K562 (cell line): ENCODE measurements at regions not wholly inside any gene's neighbourhood (a gene's known extent, or its start where the extent isn't known, plus 50 kb on each side); places are given as distances from the start of the nearest gene placed in this dataset.

ENCODE experiments used
- ATAC-seq: fragments of 200-7000 bp; cut with Tn5 transposase; 3 replicates; pipeline ENCODE4 v1.9.1; 2020; ENCODE audit warnings: moderate library complexity
- BruUV-seq: library from RNA; stranded (reverse); fragments of 400-500 nt; replicated peaks from 2 replicates; lab custom pipeline; 2021; lab: Mats Ljungman, UMichigan
- CTCF ChIA-PET: fragments of 300-600 bp; formaldehyde crosslinking; extraction: SDS; loops from one replicate; lab custom pipeline; 2021; ENCODE audit warnings: low intra/inter-chr PET ratio; lab: Yijun Ruan, JAX
- POLR2A ChIA-PET: fragments of 300-600, 350-650 bp; sonication (Branson Sonifier 250); formaldehyde crosslinking; extraction: SDS; loops from one replicate; lab custom pipeline; 2021; ENCODE audit warnings: antibody characterized with exemption, inconsistent platforms; lab: Yijun Ruan, JAX
- DNase-seq, 4 experiments: peaks; one replicate each; pipeline versions ENCODE4 v3.0.0 to v3.0.0-alpha.2; 2011 to 2018; ENCODE audit warnings: low spot score in 3 of 4, mixed read lengths in 3 of 4; ENCODE audit errors: extremely low read depth in 1 of 4
- FAIRE-seq: peaks from 2 replicates; lab custom pipeline; 2011; peaks lifted over from hg19 to GRCh38; lab: Jason Lieb, UNC
- H2AFZ ChIP-seq: 2 replicates; pipeline ENCODE4 v1.6.0; 2011; ENCODE audit warnings: low read depth, low read length, control low read depth, inconsistent platforms
- H3K27ac ChIP-seq: fragments of 200-600 bp; 3 replicates; pipeline ENCODE4 v1.8.0; 2011; ENCODE audit warnings: low read depth, mild to moderate bottlenecking, control low read depth, inconsistent platforms, low read length, moderate library complexity, mixed read lengths; ENCODE audit errors: extremely low read depth
- H3K27me3 ChIP-seq, 2 experiments: fragments of 300-600 bp in 1 of 2; 2 replicates in 1 of 2; 3 replicates in 1 of 2; pipeline versions ENCODE4 v1.6.0 to v1.8.0; 2011; ENCODE audit warnings: inconsistent platforms in 2 of 2, low read length in 2 of 2, mild to moderate bottlenecking in 1 of 2, mixed read lengths in 1 of 2, moderate library complexity in 1 of 2; ENCODE audit not compliant: control insufficient read depth in 2 of 2, insufficient read depth in 2 of 2
- H3K36me3 ChIP-seq: fragments of 300-600 bp; 3 replicates; pipeline ENCODE4 v1.8.0; 2011; ENCODE audit warnings: mild to moderate bottlenecking, low read length, inconsistent platforms; ENCODE audit not compliant: control insufficient read depth, insufficient read depth
- H3K4me1 ChIP-seq, 2 experiments: fragments of 200-600 bp in 1 of 2; replicated peaks in 1 of 2; 2 replicates in 1 of 2; 3 replicates in 1 of 2; pipeline versions ENCODE4 v1.5.1 to v1.8.0; 2011; ENCODE audit warnings: inconsistent platforms in 2 of 2, low read length in 2 of 2, mild to moderate bottlenecking in 1 of 2, mixed read lengths in 1 of 2, moderate library complexity in 1 of 2; ENCODE audit not compliant: control insufficient read depth in 2 of 2, insufficient read depth in 2 of 2
- H3K4me2 ChIP-seq: 2 replicates; pipeline ENCODE4 v1.6.1; 2011; ENCODE audit warnings: low read length, control low read depth, inconsistent platforms, mixed read lengths; ENCODE audit not compliant: insufficient read depth
- H3K4me3 ChIP-seq: fragments of 200-600 bp; sonication (generic), shearing (Covaris generic); 2 replicates; pipeline ENCODE4 v1.5.1; 2016; ENCODE audit warnings: control low read depth, inconsistent platforms
- H3K79me2 ChIP-seq: fragments of 200-600 bp; 3 replicates; pipeline ENCODE4 v1.8.0; 2011; ENCODE audit warnings: low read length, inconsistent platforms; ENCODE audit not compliant: control insufficient read depth, insufficient read depth
- H3K9ac ChIP-seq, 2 experiments: 2 replicates each; pipeline versions ENCODE4 v1.6.0 to v1.6.1; 2011; ENCODE audit warnings: low read depth in 2 of 2, low read length in 2 of 2, control low read depth in 1 of 2, inconsistent platforms in 1 of 2, mild to moderate bottlenecking in 1 of 2, mixed read lengths in 1 of 2; ENCODE audit not compliant: insufficient read depth in 1 of 2
- H3K9me1 ChIP-seq: one replicate; pipeline ENCODE4 v1.6.0; 2011; ENCODE audit warnings: inconsistent platforms, mild to moderate bottlenecking, low read length, moderate library complexity; ENCODE audit not compliant: control insufficient read depth, insufficient read depth
- H3K9me3 ChIP-seq: replicated peaks from 2 replicates; pipeline ENCODE4 v1.5.1; 2011; ENCODE audit warnings: low read depth, low read length, inconsistent platforms; ENCODE audit not compliant: control insufficient read depth, insufficient read depth
- H4K20me1 ChIP-seq: replicated peaks from 2 replicates; pipeline ENCODE4 v1.6.1; 2011; ENCODE audit warnings: low read length, inconsistent platforms, mixed read lengths; ENCODE audit not compliant: control insufficient read depth, insufficient read depth
- NFATC3 ChIP-seq: fragments of 450-650 bp; IDR thresholded peaks from 2 replicates; pipeline ENCODE4 v1.6.1; 2017; ENCODE audit warnings: mild to moderate bottlenecking
- RCOR1 ChIP-seq, 2 experiments: IDR thresholded peaks; 2 replicates each; pipeline ENCODE4 v1.6.1; 2012; ENCODE audit warnings: low read depth in 2 of 2, low read length in 2 of 2, borderline replicate concordance in 1 of 2, improper control_type of control experiment in 1 of 2
- STAG1 ChIP-seq: sonication (generic); formaldehyde crosslinking; IDR thresholded peaks from 2 replicates; pipeline ENCODE4 v1.5.0; 2020; ENCODE audit warnings: missing genetic modification reagents, borderline replicate concordance
- ZBTB7A ChIP-seq: IDR thresholded peaks from 2 replicates; pipeline ENCODE4 v1.6.1; 2011; ENCODE audit warnings: low read depth, mild to moderate bottlenecking, low read length, moderate library complexity, borderline replicate concordance; ENCODE audit not compliant: control insufficient read depth
- ZNF232 ChIP-seq: sonication (generic); formaldehyde crosslinking; IDR thresholded peaks from 2 replicates; pipeline ENCODE4 v1.8.0; 2022; ENCODE audit warnings: mild to moderate bottlenecking, missing genetic modification reagents
- WGBS: fragments of 100-300 bp; shearing (Covaris generic); methylation state at CpG from one replicate; pipeline ENCODE4 v1.1.6; 2016; ENCODE audit warnings: low coverage, mixed read lengths; ENCODE audit not compliant: insufficient coverage; ENCODE audit errors: missing lambda C conversion rate; 5-methylcytosine and 5-hydroxymethylcytosine counted together
- in situ Hi-C: fragments of 300-500 bp; cut with MboI; formaldehyde crosslinking; loops from 4 replicates; pipeline ENCODE4 v1.15.0; 2018; ENCODE audit warnings: inconsistent platforms, mixed read lengths
- intact Hi-C: fragments of 100-400 bp; cut with micrococcal nuclease; formaldehyde crosslinking; loops from 2 replicates; pipeline ENCODE4 v1.14.2; 2022
- TF ChIP-seq, protein P1 (sequence below): sonication (generic); formaldehyde crosslinking; IDR thresholded peaks from 2 replicates; pipeline ENCODE4 v1.8.1; 2023; ENCODE audit warnings: mild to moderate bottlenecking, missing genetic modification reagents
- TF ChIP-seq, protein P2 (sequence below): fragments of 450-650 bp; IDR thresholded peaks from 2 replicates; pipeline ENCODE4 v1.6.1; 2016; ENCODE audit warnings: mild to moderate bottlenecking, moderate library complexity
- TF ChIP-seq, protein P3 (sequence below): sonication (generic); formaldehyde crosslinking; IDR thresholded peaks from 2 replicates; pipeline ENCODE4 v1.9.0; 2022; ENCODE audit warnings: mild to moderate bottlenecking, missing genetic modification reagents

DNA sequence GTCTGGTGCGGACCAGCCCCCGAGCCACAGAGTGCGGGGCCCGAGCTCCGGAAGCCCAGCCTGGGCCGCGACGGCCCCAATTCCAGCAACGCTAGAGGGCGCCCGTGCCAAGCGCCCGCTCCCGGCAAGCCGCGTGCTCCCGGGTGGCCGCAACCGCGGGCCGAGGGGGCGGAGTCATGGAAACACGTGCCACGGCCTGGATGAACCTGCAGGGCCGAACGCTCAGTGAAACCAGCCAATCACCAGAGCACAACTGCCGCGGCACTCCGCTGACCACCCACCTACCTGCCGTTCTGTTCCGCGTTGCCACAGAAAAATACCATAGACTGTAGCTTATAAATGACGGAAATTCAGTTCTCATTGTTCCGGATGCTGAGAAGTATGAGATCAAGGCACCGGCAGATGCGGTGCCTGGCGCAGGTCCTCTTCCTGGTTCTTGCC, 85.7 kb upstream of the FOXC1 start:
- Histone ChIP-seq H4K20me1 (0 out of 2 replicates have a peak, but pooled peaks cover 3% of the 10 kb centered on the region), H3K4me2 (peak overlapping the region; percentile 29; the same call in 1 of the 2 replicates), H3K27me3 (peaks cover 8 to 59% of the 10 kb centered on the region in 2 experiments), H3K4me3 (no peak overlapping the region), H3K4me1 (peaks cover 0 to 8% of the 10 kb centered on the region in 2 experiments; a peak in 2 of 5 replicates), H3K9ac (no peak overlapping the region), H3K9me3 (no peaks in the 10 kb centered on the region), H3K79me2 (no peaks in the 10 kb centered on the region), H2AFZ (peak overlapping the region; percentile 70), H3K9me1 (no peaks in the 10 kb centered on the region), H3K36me3 (no peaks in the 10 kb centered on the region), H3K27ac (no peak overlapping the region)
- POLR2A ChIA-PET: interaction anchor here (0.5 to 0.8 kb wide), 2 partner anchors 15 to 25 kb away, joined by 3 read pairs; no protein-coding TSS in a partner anchor
- no TSS peak for BruUV-seq
- DNase-seq (peak; percentile 76 to 91 (median 86)), FAIRE-seq (peak; percentile 49), ATAC-seq (peak; percentile 97)
- intact Hi-C loops (no loop called here), in situ Hi-C loops (no loop called here)
- WGBS: 23% methylated on average over 37 of the region's 37 CpGs
- CTCF ChIA-PET: interaction anchor here (0.6 kb wide), 1 partner anchor 72 kb away, joined by 3 read pairs; no protein-coding TSS in a partner anchor
- TF ChIP-seq STAG1 (peak; percentile 48; the same call in 1 of the 2 replicates), NFATC3 (no peak), ZNF232 (CRISPR knock-in tag) (0 out of 2 replicates have a peak, but pooled peaks have one; percentile 46), RCOR1 (IDR thresholded peaks at IDR 0.05; ENCODE audit: borderline replicate concordance in 1 of 2, low read depth in 2 of 2, low read length in 2 of 2) (0 out of 4 replicates have a peak, but pooled peaks of 1 of the 2 experiments have one; percentile 16), ZBTB7A (peak; percentile 48; the same call in 1 of the 2 replicates)
- TF ChIP-seq, protein P1, sequence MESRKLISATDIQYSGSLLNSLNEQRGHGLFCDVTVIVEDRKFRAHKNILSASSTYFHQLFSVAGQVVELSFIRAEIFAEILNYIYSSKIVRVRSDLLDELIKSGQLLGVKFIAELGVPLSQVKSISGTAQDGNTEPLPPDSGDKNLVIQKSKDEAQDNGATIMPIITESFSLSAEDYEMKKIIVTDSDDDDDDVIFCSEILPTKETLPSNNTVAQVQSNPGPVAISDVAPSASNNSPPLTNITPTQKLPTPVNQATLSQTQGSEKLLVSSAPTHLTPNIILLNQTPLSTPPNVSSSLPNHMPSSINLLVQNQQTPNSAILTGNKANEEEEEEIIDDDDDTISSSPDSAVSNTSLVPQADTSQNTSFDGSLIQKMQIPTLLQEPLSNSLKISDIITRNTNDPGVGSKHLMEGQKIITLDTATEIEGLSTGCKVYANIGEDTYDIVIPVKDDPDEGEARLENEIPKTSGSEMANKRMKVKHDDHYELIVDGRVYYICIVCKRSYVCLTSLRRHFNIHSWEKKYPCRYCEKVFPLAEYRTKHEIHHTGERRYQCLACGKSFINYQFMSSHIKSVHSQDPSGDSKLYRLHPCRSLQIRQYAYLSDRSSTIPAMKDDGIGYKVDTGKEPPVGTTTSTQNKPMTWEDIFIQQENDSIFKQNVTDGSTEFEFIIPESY (CRISPR knock-in tag): peak; percentile 69
- TF ChIP-seq, protein P2, sequence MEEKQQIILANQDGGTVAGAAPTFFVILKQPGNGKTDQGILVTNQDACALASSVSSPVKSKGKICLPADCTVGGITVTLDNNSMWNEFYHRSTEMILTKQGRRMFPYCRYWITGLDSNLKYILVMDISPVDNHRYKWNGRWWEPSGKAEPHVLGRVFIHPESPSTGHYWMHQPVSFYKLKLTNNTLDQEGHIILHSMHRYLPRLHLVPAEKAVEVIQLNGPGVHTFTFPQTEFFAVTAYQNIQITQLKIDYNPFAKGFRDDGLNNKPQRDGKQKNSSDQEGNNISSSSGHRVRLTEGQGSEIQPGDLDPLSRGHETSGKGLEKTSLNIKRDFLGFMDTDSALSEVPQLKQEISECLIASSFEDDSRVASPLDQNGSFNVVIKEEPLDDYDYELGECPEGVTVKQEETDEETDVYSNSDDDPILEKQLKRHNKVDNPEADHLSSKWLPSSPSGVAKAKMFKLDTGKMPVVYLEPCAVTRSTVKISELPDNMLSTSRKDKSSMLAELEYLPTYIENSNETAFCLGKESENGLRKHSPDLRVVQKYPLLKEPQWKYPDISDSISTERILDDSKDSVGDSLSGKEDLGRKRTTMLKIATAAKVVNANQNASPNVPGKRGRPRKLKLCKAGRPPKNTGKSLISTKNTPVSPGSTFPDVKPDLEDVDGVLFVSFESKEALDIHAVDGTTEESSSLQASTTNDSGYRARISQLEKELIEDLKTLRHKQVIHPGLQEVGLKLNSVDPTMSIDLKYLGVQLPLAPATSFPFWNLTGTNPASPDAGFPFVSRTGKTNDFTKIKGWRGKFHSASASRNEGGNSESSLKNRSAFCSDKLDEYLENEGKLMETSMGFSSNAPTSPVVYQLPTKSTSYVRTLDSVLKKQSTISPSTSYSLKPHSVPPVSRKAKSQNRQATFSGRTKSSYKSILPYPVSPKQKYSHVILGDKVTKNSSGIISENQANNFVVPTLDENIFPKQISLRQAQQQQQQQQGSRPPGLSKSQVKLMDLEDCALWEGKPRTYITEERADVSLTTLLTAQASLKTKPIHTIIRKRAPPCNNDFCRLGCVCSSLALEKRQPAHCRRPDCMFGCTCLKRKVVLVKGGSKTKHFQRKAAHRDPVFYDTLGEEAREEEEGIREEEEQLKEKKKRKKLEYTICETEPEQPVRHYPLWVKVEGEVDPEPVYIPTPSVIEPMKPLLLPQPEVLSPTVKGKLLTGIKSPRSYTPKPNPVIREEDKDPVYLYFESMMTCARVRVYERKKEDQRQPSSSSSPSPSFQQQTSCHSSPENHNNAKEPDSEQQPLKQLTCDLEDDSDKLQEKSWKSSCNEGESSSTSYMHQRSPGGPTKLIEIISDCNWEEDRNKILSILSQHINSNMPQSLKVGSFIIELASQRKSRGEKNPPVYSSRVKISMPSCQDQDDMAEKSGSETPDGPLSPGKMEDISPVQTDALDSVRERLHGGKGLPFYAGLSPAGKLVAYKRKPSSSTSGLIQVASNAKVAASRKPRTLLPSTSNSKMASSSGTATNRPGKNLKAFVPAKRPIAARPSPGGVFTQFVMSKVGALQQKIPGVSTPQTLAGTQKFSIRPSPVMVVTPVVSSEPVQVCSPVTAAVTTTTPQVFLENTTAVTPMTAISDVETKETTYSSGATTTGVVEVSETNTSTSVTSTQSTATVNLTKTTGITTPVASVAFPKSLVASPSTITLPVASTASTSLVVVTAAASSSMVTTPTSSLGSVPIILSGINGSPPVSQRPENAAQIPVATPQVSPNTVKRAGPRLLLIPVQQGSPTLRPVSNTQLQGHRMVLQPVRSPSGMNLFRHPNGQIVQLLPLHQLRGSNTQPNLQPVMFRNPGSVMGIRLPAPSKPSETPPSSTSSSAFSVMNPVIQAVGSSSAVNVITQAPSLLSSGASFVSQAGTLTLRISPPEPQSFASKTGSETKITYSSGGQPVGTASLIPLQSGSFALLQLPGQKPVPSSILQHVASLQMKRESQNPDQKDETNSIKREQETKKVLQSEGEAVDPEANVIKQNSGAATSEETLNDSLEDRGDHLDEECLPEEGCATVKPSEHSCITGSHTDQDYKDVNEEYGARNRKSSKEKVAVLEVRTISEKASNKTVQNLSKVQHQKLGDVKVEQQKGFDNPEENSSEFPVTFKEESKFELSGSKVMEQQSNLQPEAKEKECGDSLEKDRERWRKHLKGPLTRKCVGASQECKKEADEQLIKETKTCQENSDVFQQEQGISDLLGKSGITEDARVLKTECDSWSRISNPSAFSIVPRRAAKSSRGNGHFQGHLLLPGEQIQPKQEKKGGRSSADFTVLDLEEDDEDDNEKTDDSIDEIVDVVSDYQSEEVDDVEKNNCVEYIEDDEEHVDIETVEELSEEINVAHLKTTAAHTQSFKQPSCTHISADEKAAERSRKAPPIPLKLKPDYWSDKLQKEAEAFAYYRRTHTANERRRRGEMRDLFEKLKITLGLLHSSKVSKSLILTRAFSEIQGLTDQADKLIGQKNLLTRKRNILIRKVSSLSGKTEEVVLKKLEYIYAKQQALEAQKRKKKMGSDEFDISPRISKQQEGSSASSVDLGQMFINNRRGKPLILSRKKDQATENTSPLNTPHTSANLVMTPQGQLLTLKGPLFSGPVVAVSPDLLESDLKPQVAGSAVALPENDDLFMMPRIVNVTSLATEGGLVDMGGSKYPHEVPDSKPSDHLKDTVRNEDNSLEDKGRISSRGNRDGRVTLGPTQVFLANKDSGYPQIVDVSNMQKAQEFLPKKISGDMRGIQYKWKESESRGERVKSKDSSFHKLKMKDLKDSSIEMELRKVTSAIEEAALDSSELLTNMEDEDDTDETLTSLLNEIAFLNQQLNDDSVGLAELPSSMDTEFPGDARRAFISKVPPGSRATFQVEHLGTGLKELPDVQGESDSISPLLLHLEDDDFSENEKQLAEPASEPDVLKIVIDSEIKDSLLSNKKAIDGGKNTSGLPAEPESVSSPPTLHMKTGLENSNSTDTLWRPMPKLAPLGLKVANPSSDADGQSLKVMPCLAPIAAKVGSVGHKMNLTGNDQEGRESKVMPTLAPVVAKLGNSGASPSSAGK: peak; percentile 97
- TF ChIP-seq, protein P3, sequence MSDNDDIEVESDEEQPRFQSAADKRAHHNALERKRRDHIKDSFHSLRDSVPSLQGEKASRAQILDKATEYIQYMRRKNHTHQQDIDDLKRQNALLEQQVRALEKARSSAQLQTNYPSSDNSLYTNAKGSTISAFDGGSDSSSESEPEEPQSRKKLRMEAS (CRISPR knock-in tag): peak; percentile 91
